Keratinocyte (primary cell): ENCODE measurements at regions not wholly inside any gene's neighbourhood (a gene's known extent, or its start where the extent isn't known, plus 50 kb on each side); places are given as distances from the start of the nearest gene placed in this dataset.

Source experiments
- DNase-seq: peaks from one replicate; pipeline ENCODE4 v3.0.0-alpha.2; 2011; ENCODE audit warnings: low read depth, missing footprints, low spot score
- FAIRE-seq: peaks from 2 replicates; lab custom pipeline; 2011; peaks lifted over from hg19 to GRCh38; lab: Jason Lieb, UNC
- H2AFZ ChIP-seq: 2 replicates; pipeline ENCODE4 v1.6.0; 2012; ENCODE audit warnings: low read length, control low read depth, inconsistent platforms; ENCODE audit not compliant: control insufficient read depth
- H3K27ac ChIP-seq: 2 replicates; pipeline ENCODE4 v1.5.1; 2011; ENCODE audit warnings: low read length; ENCODE audit not compliant: control insufficient read depth, insufficient read depth
- H3K27me3 ChIP-seq: 3 replicates; pipeline ENCODE4 v1.6.0; 2011; ENCODE audit warnings: low read length; ENCODE audit not compliant: control insufficient read depth, insufficient read depth; ENCODE audit errors: extremely low read depth
- H3K36me3 ChIP-seq, 2 experiments: 2 replicates in 1 of 2; 3 replicates in 1 of 2; pipeline ENCODE4 v1.5.1; 2011; ENCODE audit warnings: low read length in 2 of 2, mild to moderate bottlenecking in 1 of 2; ENCODE audit not compliant: control insufficient read depth in 2 of 2, insufficient read depth in 2 of 2; ENCODE audit errors: extremely low read depth in 1 of 2
- H3K4me1 ChIP-seq: 3 replicates; pipeline ENCODE4 v1.5.1; 2011; ENCODE audit warnings: low read length; ENCODE audit not compliant: control insufficient read depth, insufficient read depth; ENCODE audit errors: extremely low read depth
- H3K4me2 ChIP-seq: 3 replicates; pipeline ENCODE4 v1.6.0; 2011; ENCODE audit warnings: low read depth, low read length; ENCODE audit not compliant: control insufficient read depth, insufficient read depth; ENCODE audit errors: extremely low read depth
- H3K4me3 ChIP-seq, 3 experiments: fragments of 200-600 bp in 1 of 3; sonication (generic) in 1 of 3; 2 replicates in 2 of 3; 3 replicates in 1 of 3; pipeline ENCODE4 v1.5.1; 2011 to 2016; ENCODE audit warnings: low read length in 3 of 3, mild to moderate bottlenecking in 3 of 3, control low read depth in 2 of 3, inconsistent platforms in 1 of 3, low read depth in 1 of 3, mixed read lengths in 1 of 3, mixed run types in 1 of 3, moderate library complexity in 1 of 3; ENCODE audit not compliant: control insufficient read depth in 2 of 3, insufficient read depth in 2 of 3; ENCODE audit errors: extremely low read depth in 1 of 3
- H3K79me2 ChIP-seq: 2 replicates; pipeline ENCODE4 v1.6.0; 2012; ENCODE audit warnings: low read length; ENCODE audit not compliant: control insufficient read depth, insufficient read depth
- H3K9ac ChIP-seq: 3 replicates; pipeline ENCODE4 v1.6.0; 2011; ENCODE audit warnings: low read length; ENCODE audit not compliant: control insufficient read depth, insufficient read depth; ENCODE audit errors: extremely low read depth
- H3K9me1 ChIP-seq: 3 replicates; pipeline ENCODE4 v1.6.0; 2011; ENCODE audit warnings: low read length; ENCODE audit not compliant: control insufficient read depth, insufficient read depth; ENCODE audit errors: extremely low read depth
- H3K9me3 ChIP-seq: 2 replicates; pipeline ENCODE4 v1.5.1; 2012; ENCODE audit warnings: low read depth, low read length; ENCODE audit not compliant: control insufficient read depth
- H4K20me1 ChIP-seq: 3 replicates; pipeline ENCODE4 v1.6.0; 2011; ENCODE audit warnings: low read length; ENCODE audit not compliant: control insufficient read depth, insufficient read depth; ENCODE audit errors: extremely low read depth
- EZH2 ChIP-seq: IDR thresholded peaks from one replicate; pipeline ENCODE4 v1.6.1; 2012; ENCODE audit warnings: inconsistent platforms, mild to moderate bottlenecking, low read length, moderate library complexity
- dilution Hi-C: fragments of 300-500 bp; cut with MboI; formaldehyde crosslinking; loops from one replicate; pipeline ENCODE4 v1.7.0; 2020; ENCODE audit warnings: low sequenced_read_pairs; ENCODE audit not compliant: extremely low pct_ligation_motif_present
- TF ChIP-seq, protein P1 (sequence below), 3 experiments: IDR thresholded peaks in 1 of 3; conservative IDR thresholded peaks in 1 of 3; optimal IDR thresholded peaks in 1 of 3; 2 replicates in 2 of 3; 3 replicates in 1 of 3; pipeline versions ENCODE3 to v1.5.1; 2011; ENCODE audit warnings: low read length in 3 of 3, mild to moderate bottlenecking in 3 of 3, moderate library complexity in 2 of 3, control low read depth in 1 of 3, inconsistent platforms in 1 of 3; ENCODE audit not compliant: insufficient read depth in 2 of 3; ENCODE audit errors: extremely low read depth in 1 of 3

GRCh38 chr4:151529187-151529586, 120.2 kb downstream of the FHIP1A start:
- DNase-seq = no peak
- Histone ChIP-seq H2AFZ (no peak overlapping the region), H3K4me2 (no peak overlapping the region), H4K20me1 (no peaks in the 10 kb centered on the region), H3K4me3 (no peak overlapping the region), H3K36me3 (peaks cover 0 to 1% of the 10 kb centered on the region in 2 experiments), H3K79me2 (peaks cover 1% of the 10 kb centered on the region), H3K9ac (no peak overlapping the region), H3K27me3 (no peaks in the 10 kb centered on the region), H3K9me3 (no peaks in the 10 kb centered on the region), H3K4me1 (peaks cover 24% of the 10 kb centered on the region), H3K9me1 (no peaks in the 10 kb centered on the region), H3K27ac (no peak overlapping the region)
- no peak for TF ChIP-seq EZH2
- TF ChIP-seq, protein P1, sequence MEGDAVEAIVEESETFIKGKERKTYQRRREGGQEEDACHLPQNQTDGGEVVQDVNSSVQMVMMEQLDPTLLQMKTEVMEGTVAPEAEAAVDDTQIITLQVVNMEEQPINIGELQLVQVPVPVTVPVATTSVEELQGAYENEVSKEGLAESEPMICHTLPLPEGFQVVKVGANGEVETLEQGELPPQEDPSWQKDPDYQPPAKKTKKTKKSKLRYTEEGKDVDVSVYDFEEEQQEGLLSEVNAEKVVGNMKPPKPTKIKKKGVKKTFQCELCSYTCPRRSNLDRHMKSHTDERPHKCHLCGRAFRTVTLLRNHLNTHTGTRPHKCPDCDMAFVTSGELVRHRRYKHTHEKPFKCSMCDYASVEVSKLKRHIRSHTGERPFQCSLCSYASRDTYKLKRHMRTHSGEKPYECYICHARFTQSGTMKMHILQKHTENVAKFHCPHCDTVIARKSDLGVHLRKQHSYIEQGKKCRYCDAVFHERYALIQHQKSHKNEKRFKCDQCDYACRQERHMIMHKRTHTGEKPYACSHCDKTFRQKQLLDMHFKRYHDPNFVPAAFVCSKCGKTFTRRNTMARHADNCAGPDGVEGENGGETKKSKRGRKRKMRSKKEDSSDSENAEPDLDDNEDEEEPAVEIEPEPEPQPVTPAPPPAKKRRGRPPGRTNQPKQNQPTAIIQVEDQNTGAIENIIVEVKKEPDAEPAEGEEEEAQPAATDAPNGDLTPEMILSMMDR (optimal IDR thresholded peaks at IDR 0.05 in 1 of 3, IDR thresholded peaks at IDR 0.05 in 1 of 3, conservative IDR thresholded peaks at IDR 0.05 in 1 of 3; ENCODE audit: extremely low read depth in 1 of 3, insufficient read depth in 2 of 3, low read length in 3 of 3) = peak in 1 of 3 experiments; percentile 38
- peak; percentile 26 for FAIRE-seq
- dilution Hi-C loops = no loop called here

GRCh38 chr4:151530230-151530629, 121.3 kb downstream of the FHIP1A start:
- H2AFZ ChIP-seq = no peak overlapping the region
- peak; percentile 77 for FAIRE-seq
- no peaks in the 10 kb centered on the region for H3K9me3 ChIP-seq

GRCh38 chr4:151530783-151531182, 121.8 kb downstream of the FHIP1A start:
- no peaks in the 10 kb centered on the region for H3K9me3 ChIP-seq
- no peak overlapping the region for H3K9ac ChIP-seq
- no peak overlapping the region for H3K4me3 ChIP-seq
- TF ChIP-seq EZH2 = no peak
- TF ChIP-seq, protein P1 (optimal IDR thresholded peaks at IDR 0.05 in 1 of 3, IDR thresholded peaks at IDR 0.05 in 1 of 3, conservative IDR thresholded peaks at IDR 0.05 in 1 of 3; ENCODE audit: extremely low read depth in 1 of 3, insufficient read depth in 2 of 3, low read length in 3 of 3) = peak; percentile 7 to 46 (median 40)
- peak overlapping the region; percentile 42 for H3K27ac ChIP-seq
- H2AFZ ChIP-seq = no peak overlapping the region
- peak overlapping the region; percentile 3 for H3K4me2 ChIP-seq
- dilution Hi-C loops = no loop called here
- peaks cover 0 to 1% of the 10 kb centered on the region in 2 experiments for H3K36me3 ChIP-seq
- DNase-seq (no peak), FAIRE-seq (no peak)
- H4K20me1 ChIP-seq = no peaks in the 10 kb centered on the region
- no peaks in the 10 kb centered on the region for H3K9me1 ChIP-seq
- H3K4me1 ChIP-seq = peaks cover 10% of the 10 kb centered on the region
- H3K79me2 ChIP-seq = peaks cover 1% of the 10 kb centered on the region
- no peaks in the 10 kb centered on the region for H3K27me3 ChIP-seq

More at GRCh38 chr4:151530230-151530629, 121.3 kb downstream of the FHIP1A start:
- Histone ChIP-seq H3K9ac (no peak overlapping the region), H3K4me3 (no peak overlapping the region), H3K36me3 (peaks cover 0 to 1% of the 10 kb centered on the region in 2 experiments), H4K20me1 (no peaks in the 10 kb centered on the region), H3K4me2 (peak overlapping the region; percentile 3), H3K9me1 (no peaks in the 10 kb centered on the region), H3K27me3 (no peaks in the 10 kb centered on the region), H3K27ac (peak overlapping the region; percentile 42), H3K4me1 (peaks cover 13% of the 10 kb centered on the region), H3K79me2 (peaks cover 1% of the 10 kb centered on the region)
- dilution Hi-C loops = no loop called here
- no peak for DNase-seq
- TF ChIP-seq EZH2 = no peak
